ENCODE measurements at regions not wholly inside any gene's neighbourhood (a gene's known extent, or its start where the extent isn't known, plus 50 kb on each side); places are given as distances from the start of the nearest gene placed in this dataset.
"Not testable (repeated sequence)": the region's sequence is repeated elsewhere in the genome, so short reads cannot be mapped to it uniquely, and the experiment has no call there.

GRCh38 chr3:125835562-125835961, 133.4 kb upstream of the ROPN1B start:
- not testable (repeated sequence) for TF ChIP-seq CTCF (IDR thresholded peaks at IDR 0.05; ENCODE audit: low read length); EZH2 (optimal IDR thresholded peaks at IDR 0.05; ENCODE audit: low read depth, low read length)
